Upper lobe of right lung (tissue), 1 donor: ENCODE measurements at regions not wholly inside any gene's neighbourhood (a gene's known extent, or its start where the extent isn't known, plus 50 kb on each side); places are given as distances from the start of the nearest gene placed in this dataset.

Experiments
- ATAC-seq: fragments of 200-7000 bp; cut with Tn5 transposase; one replicate; pipeline ENCODE4 v1.9.1; 2020; ENCODE audit warnings: mild to moderate bottlenecking, moderate library complexity
- DNase-seq: peaks from one replicate; pipeline ENCODE4 v3.0.0-alpha.2; 2020
- H3K27ac ChIP-seq: fragments of 200-600 bp; one replicate; pipeline ENCODE4 v1.8.0; 2022
- H3K27me3 ChIP-seq: fragments of 200-600 bp; one replicate; pipeline ENCODE4 v1.8.0; 2022; ENCODE audit warnings: mild to moderate bottlenecking
- H3K36me3 ChIP-seq: fragments of 200-600 bp; one replicate; pipeline ENCODE4 v1.8.0; 2022
- H3K4me1 ChIP-seq: fragments of 200-600 bp; one replicate; pipeline ENCODE4 v1.8.0; 2022
- H3K4me3 ChIP-seq: fragments of 200-600 bp; one replicate; pipeline ENCODE4 v1.8.0; 2022; ENCODE audit warnings: mild to moderate bottlenecking
- H3K9me3 ChIP-seq: fragments of 200-600 bp; one replicate; pipeline ENCODE4 v1.8.0; 2022
- CTCF ChIP-seq: fragments of 200-600 bp; IDR thresholded peaks from one replicate; pipeline ENCODE4 v1.8.0; 2022; ENCODE audit warnings: antibody characterized with exemption
- intact Hi-C: fragments of 100-400 bp; cut with DNase I; formaldehyde crosslinking; loops from one replicate; pipeline ENCODE4 v1.11.0; 2022
- donor health status: DM: no; HTN: yes; CAD: no; lungs with severe emphysema.

GRCh38 chr9:92188969-92189781 lies 74.0 kb upstream of the SPTLC1 start:
- Histone ChIP-seq H3K9me3 (no peaks in the 10 kb centered on the region), H3K4me3 (no peak overlapping the region), H3K27me3 (peaks cover 3% of the 10 kb centered on the region), H3K27ac (no peak overlapping the region), H3K4me1 (no peaks in the 10 kb centered on the region), H3K36me3 (no peaks in the 10 kb centered on the region)
- DNase-seq: no peak
- ATAC-seq: no peak
- intact Hi-C loops: no loop called here
- no peak for TF ChIP-seq CTCF

GRCh38 chr9:92187989-92188714 lies 72.9 kb upstream of the SPTLC1 start:
- Histone ChIP-seq H3K4me3 (no peak overlapping the region), H3K9me3 (no peaks in the 10 kb centered on the region), H3K4me1 (no peaks in the 10 kb centered on the region), H3K27me3 (peaks cover 3% of the 10 kb centered on the region), H3K36me3 (no peaks in the 10 kb centered on the region), H3K27ac (no peak overlapping the region)
- DNase-seq (no peak), ATAC-seq (no peak)
- TF ChIP-seq CTCF: no peak
- intact Hi-C loops: no loop called here

- ATAC-seq (no peak), DNase-seq (no peak)
- Histone ChIP-seq H3K4me1 (no peaks in the 10 kb centered on the region), H3K27me3 (peaks cover 3% of the 10 kb centered on the region), H3K4me3 (no peak overlapping the region), H3K36me3 (no peaks in the 10 kb centered on the region), H3K27ac (no peak overlapping the region), H3K9me3 (no peaks in the 10 kb centered on the region)
- TF ChIP-seq CTCF: no peak
- intact Hi-C loops: no loop called here
Measured at GRCh38 chr9:92187390-92187789, 72.2 kb upstream of the SPTLC1 start.

GRCh38 chr9:92186631-92187030 lies 71.4 kb upstream of the SPTLC1 start:
- H3K4me3 ChIP-seq: no peak overlapping the region
- no peaks in the 10 kb centered on the region for H3K9me3 ChIP-seq
- intact Hi-C loops: no loop called here
- no peaks in the 10 kb centered on the region for H3K36me3 ChIP-seq
- ATAC-seq (no peak), DNase-seq (no peak)
- H3K27ac ChIP-seq: no peak overlapping the region
- TF ChIP-seq CTCF: no peak
- H3K4me1 ChIP-seq: no peaks in the 10 kb centered on the region
- H3K27me3 ChIP-seq: peaks cover 3% of the 10 kb centered on the region

GRCh38 chr9:92185681-92186080 lies 70.5 kb upstream of the SPTLC1 start:
- intact Hi-C loops: no loop called here
- peaks cover 3% of the 10 kb centered on the region for H3K27me3 ChIP-seq
- no peak for ATAC-seq
- no peaks in the 10 kb centered on the region for H3K4me1 ChIP-seq
- H3K36me3 ChIP-seq: no peaks in the 10 kb centered on the region
- H3K27ac ChIP-seq: no peak overlapping the region
- H3K4me3 ChIP-seq: no peak overlapping the region
- DNase-seq: no peak
- TF ChIP-seq CTCF: no peak
- H3K9me3 ChIP-seq: no peaks in the 10 kb centered on the region
